IMR-90 (cell line): ENCODE measurements at regions not wholly inside any gene's neighbourhood (a gene's known extent, or its start where the extent isn't known, plus 50 kb on each side); places are given as distances from the start of the nearest gene placed in this dataset.

Source experiments
- ATAC-seq: fragments of 200-7000 bp; cut with Tn5 transposase; 2 replicates; pipeline ENCODE4 v1.9.1; 2020; ENCODE audit warnings: low read depth, mild to moderate bottlenecking, moderate library complexity
- BruUV-seq: library from RNA; stranded (reverse); fragments of 400-500 nt; replicated peaks from 2 replicates; lab custom pipeline; 2021; lab: Mats Ljungman, UMichigan
- CTCF ChIA-PET: fragments of 300-600 bp; formaldehyde crosslinking; extraction: SDS; loops from one replicate; lab custom pipeline; 2021; ENCODE audit warnings: antibody characterized with exemption; lab: Yijun Ruan, JAX
- POLR2A ChIA-PET: fragments of 300-600 bp; sonication (Branson Sonifier 250); formaldehyde crosslinking; loops from one replicate; lab custom pipeline; 2022; ENCODE audit warnings: antibody characterized with exemption; ENCODE audit not compliant: unreplicated experiment; lab: Charles Lee
- DNase-seq: peaks from one replicate; pipeline ENCODE4 v3.0.0; 2013
- H2AFZ ChIP-seq: replicated peaks from 2 replicates; pipeline ENCODE3; 2013; ENCODE audit warnings: low read length, mild to moderate bottlenecking; ENCODE audit not compliant: poor library complexity
- H2AK5ac ChIP-seq: 2 replicates; pipeline ENCODE4 v1.6.1; 2013; ENCODE audit warnings: low read depth, low read length, inconsistent platforms
- H2AK9ac ChIP-seq: replicated peaks from 2 replicates; pipeline ENCODE3; 2013; ENCODE audit warnings: mild to moderate bottlenecking, low read depth, low read length, moderate library complexity; ENCODE audit not compliant: poor library complexity
- H2BK120ac ChIP-seq: 2 replicates; pipeline ENCODE4 v1.6.1; 2013; ENCODE audit warnings: low read depth, low read length, inconsistent platforms
- H2BK15ac ChIP-seq: 3 replicates; pipeline ENCODE4 v1.6.1; 2013; ENCODE audit warnings: low read depth, low read length, inconsistent platforms
- H2BK20ac ChIP-seq: 2 replicates; pipeline ENCODE4 v1.6.1; 2013; ENCODE audit warnings: low read depth, mild to moderate bottlenecking, inconsistent platforms, low read length, moderate library complexity
- H2BK5ac ChIP-seq: 2 replicates; pipeline ENCODE4 v1.6.1; 2013; ENCODE audit warnings: mild to moderate bottlenecking, low read depth, low read length, inconsistent platforms; ENCODE audit not compliant: poor library complexity, severe bottlenecking
- H3K14ac ChIP-seq: replicated peaks from 2 replicates; pipeline ENCODE4 v1.6.1; 2013; ENCODE audit warnings: low read depth, low read length, inconsistent platforms
- H3K18ac ChIP-seq: 2 replicates; pipeline ENCODE4 v1.6.1; 2013; ENCODE audit warnings: low read depth, low read length, control low read depth
- H3K23ac ChIP-seq: 2 replicates; pipeline ENCODE4 v1.6.1; 2013; ENCODE audit warnings: low read depth, low read length, inconsistent platforms
- H3K27ac ChIP-seq: 2 replicates; pipeline ENCODE4 v1.5.1; 2013; ENCODE audit warnings: mild to moderate bottlenecking, control low read depth, low read length; ENCODE audit not compliant: insufficient read depth
- H3K27me3 ChIP-seq: 2 replicates; pipeline ENCODE4 v1.6.1; 2013; ENCODE audit warnings: low read length; ENCODE audit not compliant: control insufficient read depth, insufficient read depth
- H3K36me3 ChIP-seq: 2 replicates; pipeline ENCODE4 v1.6.1; 2013; ENCODE audit warnings: low read length, mixed read lengths; ENCODE audit not compliant: control insufficient read depth, insufficient read depth
- H3K4ac ChIP-seq: 2 replicates; pipeline ENCODE4 v1.6.1; 2013; ENCODE audit warnings: low read depth, low read length, inconsistent platforms
- H3K4me1 ChIP-seq: 2 replicates; pipeline ENCODE4 v1.6.1; 2013; ENCODE audit warnings: low read length, mixed read lengths; ENCODE audit not compliant: control insufficient read depth, insufficient read depth
- H3K4me2 ChIP-seq: 2 replicates; pipeline ENCODE4 v1.6.1; 2013; ENCODE audit warnings: low read depth, mild to moderate bottlenecking, control low read depth, low read length, moderate library complexity
- H3K4me3 ChIP-seq: 2 replicates; pipeline ENCODE4 v1.5.1; 2013; ENCODE audit warnings: low read depth, mild to moderate bottlenecking, control low read depth, low read length, moderate library complexity; ENCODE audit not compliant: insufficient read depth
- H3K56ac ChIP-seq: 2 replicates; pipeline ENCODE4 v1.6.1; 2013; ENCODE audit warnings: low read length, inconsistent platforms; ENCODE audit not compliant: insufficient read depth; ENCODE audit errors: extremely low read depth
- H3K79me1 ChIP-seq, 2 experiments: 2 replicates each; pipeline ENCODE4 v1.6.1; 2013; ENCODE audit warnings: low read length in 2 of 2, inconsistent platforms in 1 of 2, low read depth in 1 of 2
- H3K9ac ChIP-seq: 2 replicates; pipeline ENCODE4 v1.6.1; 2013; ENCODE audit warnings: low read depth, low read length, control low read depth
- H3K9me1 ChIP-seq: 2 replicates; pipeline ENCODE4 v1.6.1; 2013; ENCODE audit warnings: low read length, inconsistent platforms; ENCODE audit not compliant: insufficient read depth
- H3K9me3 ChIP-seq: 2 replicates; pipeline ENCODE4 v1.6.1; 2013; ENCODE audit warnings: low read length; ENCODE audit not compliant: control insufficient read depth, insufficient read depth
- H4K20me1 ChIP-seq: 2 replicates; pipeline ENCODE4 v1.6.1; 2013; ENCODE audit warnings: low read length, inconsistent platforms; ENCODE audit not compliant: insufficient read depth
- H4K5ac ChIP-seq: 2 replicates; pipeline ENCODE4 v1.6.1; 2013; ENCODE audit warnings: mild to moderate bottlenecking, low read depth, low read length, control low read depth
- H4K8ac ChIP-seq, 2 experiments: 2 replicates each; pipeline ENCODE4 v1.6.1; 2013; ENCODE audit warnings: low read depth in 2 of 2, low read length in 2 of 2, control low read depth in 1 of 2, inconsistent platforms in 1 of 2
- H4K91ac ChIP-seq: 2 replicates; pipeline ENCODE4 v1.6.1; 2013; ENCODE audit warnings: low read depth, low read length, inconsistent platforms; ENCODE audit not compliant: insufficient read depth
- BHLHE40 ChIP-seq: fragments of 150-350 bp; IDR thresholded peaks from 2 replicates; pipeline ENCODE4 v1.6.1; 2016; ENCODE audit warnings: mild to moderate bottlenecking, low read depth, low read length
- CEBPB ChIP-seq: IDR thresholded peaks from 2 replicates; pipeline ENCODE4 v1.6.1; 2012; ENCODE audit warnings: low read depth, low read length, improper control_type of control experiment
- CHD1 ChIP-seq: IDR thresholded peaks from 2 replicates; pipeline ENCODE4 v1.6.1; 2012; ENCODE audit warnings: low read depth, low read length, improper control_type of control experiment
- CTCF ChIP-seq: conservative IDR thresholded peaks from 2 replicates; pipeline ENCODE4 v1.5.1; 2012; ENCODE audit warnings: mild to moderate bottlenecking, low read depth, low read length, improper control_type of control experiment
- ELK1 ChIP-seq: fragments of 150-350 bp; IDR thresholded peaks from 2 replicates; pipeline ENCODE4 v1.6.1; 2016; ENCODE audit warnings: low read depth, mild to moderate bottlenecking, low read length, moderate library complexity, borderline replicate concordance
- FOS ChIP-seq: fragments of 150-350 bp; IDR thresholded peaks from 2 replicates; pipeline ENCODE4 v1.6.1; 2016; ENCODE audit warnings: low read depth, low read length
- MAFK ChIP-seq: IDR thresholded peaks from 2 replicates; pipeline ENCODE4 v1.6.1; 2012; ENCODE audit warnings: low read depth, low read length, improper control_type of control experiment
- MAZ ChIP-seq: IDR thresholded peaks from 2 replicates; pipeline ENCODE4 v1.6.1; 2012; ENCODE audit warnings: low read depth, mild to moderate bottlenecking, low read length, improper control_type of control experiment, moderate library complexity, borderline replicate concordance
- MXI1 ChIP-seq: IDR thresholded peaks from 2 replicates; pipeline ENCODE4 v1.6.1; 2012; ENCODE audit warnings: low read depth, mild to moderate bottlenecking, low read length, moderate library complexity, borderline replicate concordance
- NFE2L2 ChIP-seq: fragments of 150-350 bp; IDR thresholded peaks from 2 replicates; pipeline ENCODE4 v1.6.1; 2016; ENCODE audit warnings: low read depth, mild to moderate bottlenecking, low read length
- POLR2A ChIP-seq: IDR thresholded peaks from 2 replicates; pipeline ENCODE4 v1.6.1; 2012; ENCODE audit warnings: mild to moderate bottlenecking, low read depth, low read length
- RAD21 ChIP-seq: IDR thresholded peaks from 2 replicates; pipeline ENCODE4 v1.6.1; 2012; ENCODE audit warnings: low read length, improper control_type of control experiment
- RCOR1 ChIP-seq: IDR thresholded peaks from 2 replicates; pipeline ENCODE4 v1.6.1; 2012; ENCODE audit warnings: mild to moderate bottlenecking, low read length, improper control_type of control experiment; ENCODE audit not compliant: insufficient replicate concordance
- RFX5 ChIP-seq: IDR thresholded peaks from 2 replicates; pipeline ENCODE4 v1.8.0; 2012; ENCODE audit warnings: low read depth, mild to moderate bottlenecking, low read length, moderate library complexity
- SMC3 ChIP-seq: fragments of 150-350 bp; IDR thresholded peaks from 2 replicates; pipeline ENCODE4 v1.6.1; 2016; ENCODE audit warnings: low read depth, mild to moderate bottlenecking, antibody characterized with exemption, low read length, moderate library complexity
- USF2 ChIP-seq: fragments of 150-350 bp; IDR thresholded peaks from 2 replicates; pipeline ENCODE4 v1.6.1; 2017; ENCODE audit warnings: mild to moderate bottlenecking, antibody characterized with exemption, low read length, low read depth
- WGBS, 2 experiments: methylation state at CpG; one replicate each; pipeline versions ENCODE4 v1.1.5 to v1.1.7; 2013; ENCODE audit warnings: missing lambda C conversion rate in 2 of 2; ENCODE audit not compliant: insufficient read length in 1 of 2; ENCODE audit errors: extremely low coverage in 2 of 2; 5-methylcytosine and 5-hydroxymethylcytosine counted together
- dilution Hi-C: fragments of 300-500 bp; cut with HindIII; formaldehyde crosslinking; loops from one replicate; pipeline ENCODE4 v1.14.3; 2018; ENCODE audit warnings: low sequenced_read_pairs; ENCODE audit not compliant: unreplicated experiment
- in situ Hi-C: fragments of 300-500 bp; cut with MboI; formaldehyde crosslinking; loops from 3 replicates; pipeline ENCODE4 v1.14.3; 2019; ENCODE audit warnings: low sequenced_read_pairs, inconsistent platforms, mixed read lengths
- intact Hi-C: fragments of 100-400 bp; cut with micrococcal nuclease; formaldehyde crosslinking; loops from 2 replicates; pipeline ENCODE4 v1.10.0; 2022

- no peak overlapping the region for H3K27ac ChIP-seq
- H4K5ac ChIP-seq: no peak overlapping the region
- no peaks in the 10 kb centered on the region for H3K36me3 ChIP-seq
- no peak overlapping the region for H3K23ac ChIP-seq
- DNase-seq (no peak), ATAC-seq (no peak)
- no peak overlapping the region for H2AFZ ChIP-seq
- dilution Hi-C loops (no loop called here), in situ Hi-C loops (no loop called here), intact Hi-C loops (no loop called here)
- H3K4me2 ChIP-seq: no peak overlapping the region
- H3K27me3 ChIP-seq: peaks cover 6% of the 10 kb centered on the region
- no CpG with 5 or more reads among the region's 1 CpG for WGBS, 2 experiments
- H3K4ac ChIP-seq: no peak overlapping the region
- H3K9me3 ChIP-seq: 0 out of 2 replicates have a peak, but pooled peaks cover 3% of the 10 kb centered on the region
- no peak overlapping the region for H3K18ac ChIP-seq
- no peaks in the 10 kb centered on the region for H3K9me1 ChIP-seq
- H3K79me1 ChIP-seq: no peaks in the 10 kb centered on the region
- no peak for TF ChIP-seq MAFK
- no peak for TF ChIP-seq CEBPB
- no peak for TF ChIP-seq SMC3
- TF ChIP-seq CHD1: no peak
- no peak for TF ChIP-seq RFX5
- TF ChIP-seq MAZ: no peak
- no peak for TF ChIP-seq POLR2A
- no peak for TF ChIP-seq RCOR1
- TF ChIP-seq MXI1: no peak
- TF ChIP-seq ELK1: no peak
- no peak for TF ChIP-seq RAD21
- TF ChIP-seq FOS: no peak
- no peak for TF ChIP-seq NFE2L2
- TF ChIP-seq CTCF: no peak
- no peak for TF ChIP-seq USF2
- TF ChIP-seq BHLHE40: no peak
- no peak overlapping the region for H3K56ac ChIP-seq
- no peaks in the 10 kb centered on the region for H4K20me1 ChIP-seq
- no peak overlapping the region for H2BK20ac ChIP-seq
- no peak overlapping the region for H2BK120ac ChIP-seq
- no TSS peak for BruUV-seq
- ChIA-PET POLR2A (no interaction called here), CTCF (no interaction called here)
- no peak overlapping the region for H3K9ac ChIP-seq
- H3K4me3 ChIP-seq: no peak overlapping the region
- no peak overlapping the region for H2AK5ac ChIP-seq
- no peak overlapping the region for H2AK9ac ChIP-seq
- H3K14ac ChIP-seq: no peak overlapping the region
- no peak overlapping the region for H4K91ac ChIP-seq
- H2BK15ac ChIP-seq: no peak overlapping the region
- no peak overlapping the region for H2BK5ac ChIP-seq
- no peak overlapping the region for H4K8ac ChIP-seq
- no peaks in the 10 kb centered on the region for H3K4me1 ChIP-seq
Observed at GRCh38 chr13:51015973-51016372, 95.1 kb downstream of the C13orf42 start.
